HG02973 (cell line): ENCODE measurements at regions not wholly inside any gene's neighbourhood (a gene's known extent, or its start where the extent isn't known, plus 50 kb on each side); places are given as distances from the start of the nearest gene placed in this dataset.
"Not testable (repeated sequence)": the region's sequence is repeated elsewhere in the genome, so short reads cannot be mapped to it uniquely, and the experiment has no call there.

Source experiments
- ATAC-seq: cut with Tn5 transposase; IDR thresholded peaks from one replicate; pipeline ENCODE4 v1.9.1; 2021; ENCODE audit warnings: moderate library complexity; ENCODE audit not compliant: unreplicated experiment

- no peak for ATAC-seq
Measured at GRCh38 chr5:91927439-91927838, 544.3 kb upstream of the ARRDC3 start.

GRCh38 chr5:91925249-91925648, 542.1 kb upstream of the ARRDC3 start:
- ATAC-seq = no peak

DNA sequence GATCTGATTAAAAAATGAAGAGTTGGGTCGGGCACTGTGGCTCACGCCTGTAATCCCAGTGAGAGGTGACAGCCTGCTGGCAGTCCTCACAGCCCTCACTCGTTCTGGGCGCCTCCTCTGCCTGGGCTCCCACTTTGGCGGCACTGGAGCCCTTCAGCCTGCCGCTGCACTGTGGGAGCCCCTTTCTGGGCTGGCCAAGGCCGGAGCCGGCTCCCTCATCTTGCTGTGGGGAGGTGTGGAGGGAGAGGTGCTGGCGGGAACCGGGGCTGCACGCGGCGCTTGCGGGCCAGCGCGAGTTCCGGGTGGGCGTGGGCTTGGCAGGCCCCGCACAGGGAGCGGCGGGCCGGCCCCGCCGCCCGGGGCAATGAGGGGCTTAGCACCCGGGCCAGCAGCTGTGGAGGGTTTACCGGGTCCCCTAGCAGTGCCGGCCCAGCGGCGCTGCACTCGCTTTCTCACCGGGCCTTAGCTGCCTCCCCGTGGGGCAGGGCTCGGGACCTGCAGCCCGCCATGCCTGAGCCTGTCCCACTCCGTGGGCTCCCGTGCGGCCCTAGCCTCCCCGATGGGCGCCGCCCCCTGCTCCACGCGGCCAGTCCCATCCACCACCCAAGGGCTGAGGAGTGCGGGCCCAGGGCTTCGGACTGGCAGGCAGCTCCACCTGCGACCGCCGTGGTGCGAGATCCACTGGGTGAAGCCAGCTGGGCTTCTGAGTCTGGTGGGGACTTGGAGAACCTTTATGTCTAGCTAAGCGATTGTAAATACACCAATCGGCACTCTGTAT, 534.1 kb upstream of the ARRDC3 start:
- ATAC-seq = not testable (repeated sequence)

GRCh38 chr5:91910655-91911054, 527.5 kb upstream of the ARRDC3 start:
- ATAC-seq = no peak

DNA sequence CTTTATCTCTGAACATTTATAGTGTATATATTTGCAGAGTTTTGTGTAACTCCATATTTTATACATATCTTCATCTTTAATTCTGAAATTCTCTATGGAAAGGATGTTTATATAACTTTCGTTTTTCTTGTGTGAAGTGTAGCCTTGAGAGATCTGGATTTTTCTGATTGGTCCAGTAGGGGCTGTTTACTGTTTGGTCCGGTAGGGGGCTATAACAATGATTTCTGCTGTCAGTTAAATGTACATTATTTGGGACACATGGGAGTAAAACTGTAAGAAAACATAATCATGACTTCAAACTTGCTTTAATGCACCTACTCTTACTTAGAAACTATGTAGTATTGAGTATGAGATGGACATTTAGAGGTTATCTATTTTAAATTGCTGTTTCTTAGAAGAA, 527.1 kb upstream of the ARRDC3 start:
- ATAC-seq = no peak

- ATAC-seq = no peak
Measured at GRCh38 chr5:91906494-91906893, 523.4 kb upstream of the ARRDC3 start.

- no peak for ATAC-seq
Measured at GRCh38 chr5:91906027-91906426, 522.9 kb upstream of the ARRDC3 start.

GRCh38 chr5:91898898-91899297, 515.8 kb upstream of the ARRDC3 start:
- no peak for ATAC-seq

- ATAC-seq = no peak
Measured at GRCh38 chr5:91898019-91898418, 514.9 kb upstream of the ARRDC3 start.

DNA sequence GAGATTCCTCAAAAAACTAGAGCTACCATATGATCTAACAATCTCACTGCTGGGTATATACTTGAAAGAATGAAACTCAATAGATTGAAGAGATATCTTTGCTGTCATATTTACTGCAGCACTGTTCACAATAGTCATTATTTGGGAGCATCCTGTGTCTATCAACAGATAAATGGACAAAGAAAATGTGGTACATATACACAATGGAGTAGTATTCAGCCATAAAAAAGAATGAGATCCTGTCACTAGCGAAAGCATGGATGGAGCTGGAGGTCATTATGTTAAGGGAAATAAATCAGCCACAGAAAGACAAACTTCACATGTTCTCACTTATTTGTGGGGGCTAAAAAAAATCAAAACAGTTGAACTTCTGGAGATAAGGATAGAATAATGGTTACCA, 505.7 kb upstream of the ARRDC3 start:
- ATAC-seq = no peak

DNA sequence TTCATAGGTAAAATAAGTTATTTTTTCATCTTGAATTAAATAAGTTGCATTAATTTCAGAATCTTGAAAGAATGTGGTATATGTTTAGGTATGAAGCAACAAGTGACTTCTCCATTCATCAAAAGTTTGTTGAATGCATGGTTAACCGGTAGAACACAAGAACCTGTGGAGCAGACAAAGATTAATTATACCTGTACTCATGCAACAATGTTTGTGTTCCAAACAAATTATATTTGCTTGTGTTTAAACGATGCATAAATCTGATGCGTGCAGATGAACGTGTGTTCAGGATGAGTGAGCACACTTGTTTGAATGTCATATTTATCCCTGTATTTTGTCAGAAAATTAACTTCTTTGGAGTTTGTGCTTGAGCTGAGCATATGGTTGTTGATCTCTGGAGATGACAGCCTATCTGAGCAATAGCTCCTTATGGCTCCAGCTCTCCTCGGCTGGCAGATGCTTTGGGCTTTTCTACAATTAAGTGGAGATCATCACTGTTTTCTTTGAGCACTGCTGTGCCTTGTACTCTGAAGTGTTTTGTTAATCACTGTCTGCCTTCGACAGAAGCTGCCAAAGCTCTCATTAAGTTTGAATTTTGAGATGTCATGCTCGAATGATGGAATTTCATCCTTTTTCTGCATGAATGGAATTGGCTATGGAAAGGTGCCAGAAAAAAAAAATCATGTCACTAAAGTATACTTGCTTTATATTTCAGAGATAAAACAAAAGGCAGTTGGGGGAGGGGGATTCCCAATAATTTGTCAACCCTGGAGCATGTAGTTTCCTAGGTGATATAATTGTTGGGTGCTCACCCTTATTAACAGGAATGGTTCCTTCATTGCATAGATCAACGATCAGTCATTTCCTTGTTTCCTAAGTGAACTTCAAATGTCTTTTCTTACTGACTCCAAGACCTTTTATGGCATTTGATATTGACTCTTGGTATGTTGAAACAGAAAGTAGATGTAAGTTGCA, 502.5 kb upstream of the ARRDC3 start:
- ATAC-seq = no peak

DNA sequence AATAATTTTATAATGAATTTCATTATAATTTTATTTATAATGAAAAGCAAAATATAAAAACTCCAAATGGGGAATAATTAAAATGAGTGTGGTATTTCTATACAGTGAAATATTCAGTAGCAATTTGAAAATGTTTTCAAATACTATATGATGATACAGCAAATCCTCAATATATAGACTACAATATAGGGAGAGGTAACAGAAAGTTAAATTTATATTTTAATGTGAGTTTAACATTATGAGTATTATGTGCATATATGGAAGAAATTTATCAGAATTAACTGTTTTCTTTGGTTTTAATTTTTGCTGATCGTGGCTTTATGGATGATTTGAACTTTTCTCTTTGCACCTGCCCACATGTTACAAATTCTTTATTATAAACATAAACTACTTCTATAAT, 500.9 kb upstream of the ARRDC3 start:
- ATAC-seq = no peak

DNA sequence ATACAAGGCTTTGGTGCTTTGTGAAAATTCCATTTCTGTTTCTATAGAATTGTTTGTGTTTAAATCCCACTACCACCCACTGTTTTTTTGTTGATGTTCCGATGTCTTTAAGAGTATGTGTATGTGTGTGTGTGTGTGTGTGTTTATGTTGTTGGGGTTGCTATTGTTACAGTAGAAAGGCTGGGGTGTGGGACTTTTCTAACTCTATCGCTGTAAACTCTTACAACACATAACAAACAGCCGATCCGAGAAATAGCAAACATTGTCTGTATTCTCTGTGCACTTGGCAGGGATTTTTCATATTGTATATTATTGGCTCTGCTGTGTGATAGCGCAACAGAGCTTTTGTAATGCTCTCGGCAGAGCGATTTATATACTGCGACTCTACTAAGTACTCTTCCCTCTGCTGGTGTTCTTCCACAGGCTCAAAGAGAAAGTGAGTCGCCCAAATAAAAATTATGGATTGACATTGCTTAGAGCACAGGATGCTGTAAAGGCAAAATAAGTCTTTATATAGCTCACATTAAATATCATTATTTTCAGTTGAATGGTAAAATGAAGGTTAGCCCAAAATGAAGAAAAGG, 492.2 kb upstream of the ARRDC3 start:
- no peak for ATAC-seq

DNA sequence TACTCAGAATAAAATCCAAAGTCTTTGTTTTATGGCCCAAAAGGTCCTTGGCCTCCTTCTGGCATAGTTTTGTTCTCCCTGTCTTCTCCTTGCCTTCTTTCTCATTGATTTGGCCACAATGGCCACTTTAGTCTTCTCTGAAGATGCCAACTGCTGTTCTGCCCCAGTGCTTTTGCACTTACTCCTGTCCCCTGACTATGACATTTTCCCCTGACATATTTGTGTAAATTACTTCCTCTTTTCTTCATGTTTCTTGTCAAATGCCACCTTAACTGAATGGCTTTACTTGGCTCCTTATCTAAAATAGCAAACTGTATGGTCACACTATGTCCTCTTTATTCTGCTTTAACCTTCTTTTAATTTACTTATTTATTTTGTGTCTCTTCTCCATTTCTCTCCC, 484.7 kb upstream of the ARRDC3 start:
- no peak for ATAC-seq

DNA sequence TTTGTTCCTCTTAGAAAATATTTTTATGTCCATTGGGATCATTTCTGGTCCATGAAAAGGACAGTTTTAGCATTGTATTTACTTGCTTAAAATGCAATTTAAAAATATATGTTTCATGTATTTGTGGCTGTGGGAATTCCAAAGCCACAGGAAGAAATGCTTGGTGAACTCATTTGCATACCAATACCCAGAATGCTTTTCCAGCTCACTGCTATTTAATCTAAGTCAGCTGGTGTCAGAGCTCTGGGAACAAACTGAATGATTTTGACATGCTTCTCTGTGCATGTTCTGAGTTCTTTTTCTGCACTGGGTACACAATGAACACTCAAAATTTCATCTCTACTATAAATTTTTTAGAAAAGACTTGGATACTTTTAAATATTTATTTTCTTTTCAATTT, 482.8 kb upstream of the ARRDC3 start:
- ATAC-seq = no peak

- ATAC-seq = no peak
Measured at GRCh38 chr5:91864962-91865361, 481.8 kb upstream of the ARRDC3 start.

GRCh38 chr5:91851670-91852069, 468.6 kb upstream of the ARRDC3 start:
- ATAC-seq = no peak

DNA sequence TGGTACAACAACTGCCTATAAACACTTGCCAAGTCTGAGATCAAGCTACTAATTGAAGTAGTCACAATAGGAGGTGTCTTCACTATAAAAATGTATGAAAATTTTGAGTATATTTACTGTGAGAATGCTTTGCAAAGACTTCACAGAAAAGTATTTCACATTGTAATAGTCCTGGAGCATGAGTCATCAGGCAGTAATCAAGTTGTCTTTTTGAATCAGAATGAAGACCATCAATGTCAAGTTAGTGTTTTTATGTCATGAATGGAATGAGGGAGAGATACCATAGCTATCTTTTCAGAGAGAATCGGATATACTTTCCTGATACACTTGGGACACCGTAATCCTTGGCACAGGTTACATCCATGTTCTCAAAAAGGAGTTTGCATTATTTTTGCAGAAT, 466.9 kb upstream of the ARRDC3 start:
- no peak for ATAC-seq

DNA sequence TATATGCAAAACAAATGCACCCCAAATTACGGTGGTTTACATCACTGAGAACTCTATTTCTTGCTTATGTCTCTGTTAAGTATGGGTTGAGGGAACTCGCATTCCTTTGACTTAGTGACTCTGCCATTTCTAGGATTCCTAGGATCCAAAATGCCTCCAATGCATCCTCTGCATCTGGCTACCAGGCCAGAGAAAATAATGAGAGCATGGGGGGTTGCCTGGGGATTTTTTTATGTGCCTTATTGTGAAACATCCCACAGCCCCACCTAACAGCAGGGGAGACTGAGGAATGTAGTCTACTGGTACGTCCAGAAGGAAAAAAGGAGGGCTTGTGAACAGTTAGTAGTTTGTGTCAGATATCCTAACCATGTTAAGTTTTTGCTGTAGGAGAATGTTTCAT, 466.0 kb upstream of the ARRDC3 start:
- no peak for ATAC-seq

DNA sequence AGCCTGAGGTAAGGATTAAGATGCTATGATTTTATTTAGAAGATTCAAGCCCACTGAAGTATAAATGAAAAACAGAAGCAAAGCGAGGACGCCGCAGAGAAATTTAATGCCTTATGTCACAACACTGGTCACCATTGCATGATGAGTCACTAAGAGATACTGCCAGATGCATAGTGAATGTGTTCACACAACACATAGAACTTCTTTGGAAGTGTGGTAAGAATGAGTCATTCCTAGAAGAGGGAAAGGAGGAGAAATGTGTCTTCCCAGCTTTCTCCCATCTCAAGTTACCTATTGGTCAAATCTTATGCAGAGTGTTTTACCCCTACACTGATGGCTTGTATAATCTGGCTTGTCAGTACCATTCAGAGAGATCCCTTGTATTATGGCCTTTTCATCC, 465.3 kb upstream of the ARRDC3 start:
- no peak for ATAC-seq

GRCh38 chr5:91841423-91841822, 458.3 kb upstream of the ARRDC3 start:
- ATAC-seq = no peak

GRCh38 chr5:91840412-91840811, 457.3 kb upstream of the ARRDC3 start:
- no peak for ATAC-seq
